B cell (primary cell): ENCODE measurements at regions not wholly inside any gene's neighbourhood (a gene's known extent, or its start where the extent isn't known, plus 50 kb on each side); places are given as distances from the start of the nearest gene placed in this dataset.

Experiments
- CTCF ChIP-seq: fragments of 200-600 bp; IDR thresholded peaks from one replicate; pipeline ENCODE4 v1.8.0; 2022; ENCODE audit warnings: antibody characterized with exemption, mild to moderate bottlenecking
- EZH2 ChIP-seq: IDR thresholded peaks from 2 replicates; pipeline ENCODE4 v1.6.1; 2012; ENCODE audit warnings: borderline replicate concordance, low read depth, mild to moderate bottlenecking, moderate library complexity, low read length; ENCODE audit not compliant: insufficient read depth, poor library complexity, severe bottlenecking

- TF ChIP-seq EZH2 (no peak), CTCF (no peak)
These were observed 125.1 kb downstream of the TFPI2 start for GRCh38 chr7:93765475-93765874.
